ENCODE measurements at regions not wholly inside any gene's neighbourhood (a gene's known extent, or its start where the extent isn't known, plus 50 kb on each side); places are given as distances from the start of the nearest gene placed in this dataset.

GRCh38 chr6:66948106-66948505 lies 1241.1 kb upstream of the EYS start:
- TF ChIP-seq CTCF (IDR thresholded peaks at IDR 0.05; ENCODE audit: low read length), result no peak
- TF ChIP-seq EZH2phosphoT487 (IDR thresholded peaks at IDR 0.05; ENCODE audit: low read length), result no peak
